K562 (cell line): ENCODE measurements at regions not wholly inside any gene's neighbourhood (a gene's known extent, or its start where the extent isn't known, plus 50 kb on each side); places are given as distances from the start of the nearest gene placed in this dataset.

Experiments used
- ATAC-seq: fragments of 200-7000 bp; cut with Tn5 transposase; 3 replicates; pipeline ENCODE4 v1.9.1; 2020; ENCODE audit warnings: moderate library complexity
- BruUV-seq: library from RNA; stranded (reverse); fragments of 400-500 nt; replicated peaks from 2 replicates; lab custom pipeline; 2021; lab: Mats Ljungman, UMichigan
- CTCF ChIA-PET: fragments of 300-600 bp; formaldehyde crosslinking; extraction: SDS; loops from one replicate; lab custom pipeline; 2021; ENCODE audit warnings: low intra/inter-chr PET ratio; lab: Yijun Ruan, JAX
- POLR2A ChIA-PET: fragments of 300-600, 350-650 bp; sonication (Branson Sonifier 250); formaldehyde crosslinking; extraction: SDS; loops from one replicate; lab custom pipeline; 2021; ENCODE audit warnings: antibody characterized with exemption, inconsistent platforms; lab: Yijun Ruan, JAX
- DNase-seq, 4 experiments: peaks; one replicate each; pipeline versions ENCODE4 v3.0.0 to v3.0.0-alpha.2; 2011 to 2018; ENCODE audit warnings: low spot score in 3 of 4, mixed read lengths in 3 of 4; ENCODE audit errors: extremely low read depth in 1 of 4
- FAIRE-seq: peaks from 2 replicates; lab custom pipeline; 2011; peaks lifted over from hg19 to GRCh38; lab: Jason Lieb, UNC
- H2AFZ ChIP-seq: 2 replicates; pipeline ENCODE4 v1.6.0; 2011; ENCODE audit warnings: low read depth, low read length, control low read depth, inconsistent platforms
- H3K27ac ChIP-seq: fragments of 200-600 bp; 3 replicates; pipeline ENCODE4 v1.8.0; 2011; ENCODE audit warnings: low read depth, mild to moderate bottlenecking, control low read depth, inconsistent platforms, low read length, moderate library complexity, mixed read lengths; ENCODE audit errors: extremely low read depth
- H3K27me3 ChIP-seq, 2 experiments: fragments of 300-600 bp in 1 of 2; 2 replicates in 1 of 2; 3 replicates in 1 of 2; pipeline versions ENCODE4 v1.6.0 to v1.8.0; 2011; ENCODE audit warnings: inconsistent platforms in 2 of 2, low read length in 2 of 2, mild to moderate bottlenecking in 1 of 2, mixed read lengths in 1 of 2, moderate library complexity in 1 of 2; ENCODE audit not compliant: control insufficient read depth in 2 of 2, insufficient read depth in 2 of 2
- H3K36me3 ChIP-seq: fragments of 300-600 bp; 3 replicates; pipeline ENCODE4 v1.8.0; 2011; ENCODE audit warnings: mild to moderate bottlenecking, low read length, inconsistent platforms; ENCODE audit not compliant: control insufficient read depth, insufficient read depth
- H3K4me1 ChIP-seq, 2 experiments: fragments of 200-600 bp in 1 of 2; replicated peaks in 1 of 2; 2 replicates in 1 of 2; 3 replicates in 1 of 2; pipeline versions ENCODE4 v1.5.1 to v1.8.0; 2011; ENCODE audit warnings: inconsistent platforms in 2 of 2, low read length in 2 of 2, mild to moderate bottlenecking in 1 of 2, mixed read lengths in 1 of 2, moderate library complexity in 1 of 2; ENCODE audit not compliant: control insufficient read depth in 2 of 2, insufficient read depth in 2 of 2
- H3K4me2 ChIP-seq: 2 replicates; pipeline ENCODE4 v1.6.1; 2011; ENCODE audit warnings: low read length, control low read depth, inconsistent platforms, mixed read lengths; ENCODE audit not compliant: insufficient read depth
- H3K4me3 ChIP-seq: fragments of 200-600 bp; sonication (generic), shearing (Covaris generic); 2 replicates; pipeline ENCODE4 v1.5.1; 2016; ENCODE audit warnings: control low read depth, inconsistent platforms
- H3K79me2 ChIP-seq: fragments of 200-600 bp; 3 replicates; pipeline ENCODE4 v1.8.0; 2011; ENCODE audit warnings: low read length, inconsistent platforms; ENCODE audit not compliant: control insufficient read depth, insufficient read depth
- H3K9ac ChIP-seq, 2 experiments: 2 replicates each; pipeline versions ENCODE4 v1.6.0 to v1.6.1; 2011; ENCODE audit warnings: low read depth in 2 of 2, low read length in 2 of 2, control low read depth in 1 of 2, inconsistent platforms in 1 of 2, mild to moderate bottlenecking in 1 of 2, mixed read lengths in 1 of 2; ENCODE audit not compliant: insufficient read depth in 1 of 2
- H3K9me1 ChIP-seq: one replicate; pipeline ENCODE4 v1.6.0; 2011; ENCODE audit warnings: inconsistent platforms, mild to moderate bottlenecking, low read length, moderate library complexity; ENCODE audit not compliant: control insufficient read depth, insufficient read depth
- H3K9me3 ChIP-seq: replicated peaks from 2 replicates; pipeline ENCODE4 v1.5.1; 2011; ENCODE audit warnings: low read depth, low read length, inconsistent platforms; ENCODE audit not compliant: control insufficient read depth, insufficient read depth
- H4K20me1 ChIP-seq: replicated peaks from 2 replicates; pipeline ENCODE4 v1.6.1; 2011; ENCODE audit warnings: low read length, inconsistent platforms, mixed read lengths; ENCODE audit not compliant: control insufficient read depth, insufficient read depth
- CHCHD3 ChIP-seq: fragments of 250-450 bp; sonication (Bioruptor Pico); IDR thresholded peaks from 2 replicates; pipeline ENCODE4 v2.1.2; 2022; ENCODE audit warnings: mild to moderate bottlenecking
- EP400 ChIP-seq: fragments of 450-650 bp; IDR thresholded peaks from 2 replicates; pipeline ENCODE4 v1.6.1; 2017; ENCODE audit warnings: antibody characterized with exemption, mild to moderate bottlenecking, moderate library complexity
- FOXK2 ChIP-seq, 2 experiments: fragments of 450-650 bp; IDR thresholded peaks in 1 of 2; conservative IDR thresholded peaks in 1 of 2; 2 replicates each; pipeline ENCODE4 v1.6.1; 2016; ENCODE audit warnings: low read depth in 2 of 2, mild to moderate bottlenecking in 1 of 2
- HNRNPK ChIP-seq: fragments of 200-400 bp; formaldehyde crosslinking; IDR thresholded peaks from one replicate; pipeline ENCODE4 v1.6.1; 2018; ENCODE audit warnings: mild to moderate bottlenecking, low read depth, low read length; ENCODE audit not compliant: poor library complexity, severe bottlenecking
- KAT2B ChIP-seq: IDR thresholded peaks from one replicate; pipeline ENCODE4 v1.6.1; 2012; ENCODE audit warnings: low read depth, mild to moderate bottlenecking, control low read depth, inconsistent platforms, low read length, moderate library complexity
- MCM5 ChIP-seq: fragments of 450-650 bp; IDR thresholded peaks from 2 replicates; pipeline ENCODE4 v1.6.1; 2016; ENCODE audit warnings: low read depth
- MED1 ChIP-seq: sonication (generic); formaldehyde crosslinking; IDR thresholded peaks from 2 replicates; pipeline ENCODE4 v1.8.1; 2023; ENCODE audit warnings: missing genetic modification reagents, borderline replicate concordance
- PRMT5 ChIP-seq: sonication (generic); formaldehyde crosslinking; IDR thresholded peaks from 2 replicates; pipeline ENCODE4 v1.5.0; 2020; ENCODE audit warnings: missing genetic modification reagents
- PTRF ChIP-seq: fragments of 450-650 bp; IDR thresholded peaks from 2 replicates; pipeline ENCODE4 v1.6.1; 2016; ENCODE audit warnings: mild to moderate bottlenecking, missing genetic modification characterization, missing compliant biosample characterization
- PTTG1 ChIP-seq: fragments of 450-650 bp; IDR thresholded peaks from 2 replicates; pipeline ENCODE4 v1.6.1; 2016; ENCODE audit warnings: low read depth, mild to moderate bottlenecking, missing genetic modification characterization, missing compliant biosample characterization
- ZFX ChIP-seq: sonication (generic); formaldehyde crosslinking; IDR thresholded peaks from 2 replicates; pipeline ENCODE4 v1.8.0; 2022; ENCODE audit warnings: mild to moderate bottlenecking, missing genetic modification reagents, moderate library complexity
- ZKSCAN3 ChIP-seq: fragments of 250-450 bp; sonication (Bioruptor Pico); IDR thresholded peaks from 2 replicates; pipeline ENCODE4 v1.4.0; 2020
- ZNF12 ChIP-seq: sonication (generic); formaldehyde crosslinking; IDR thresholded peaks from 2 replicates; pipeline ENCODE4 v1.4.0; 2020; ENCODE audit warnings: mild to moderate bottlenecking, missing genetic modification reagents
- ZNF444 ChIP-seq: fragments of 250-450 bp; sonication (Bioruptor Pico); IDR thresholded peaks from 2 replicates; pipeline ENCODE4 v1.4.0; 2020; ENCODE audit warnings: mild to moderate bottlenecking, moderate library complexity
- WGBS: fragments of 100-300 bp; shearing (Covaris generic); methylation state at CpG from one replicate; pipeline ENCODE4 v1.1.6; 2016; ENCODE audit warnings: low coverage, mixed read lengths; ENCODE audit not compliant: insufficient coverage; ENCODE audit errors: missing lambda C conversion rate; 5-methylcytosine and 5-hydroxymethylcytosine counted together
- in situ Hi-C: fragments of 300-500 bp; cut with MboI; formaldehyde crosslinking; loops from 4 replicates; pipeline ENCODE4 v1.15.0; 2018; ENCODE audit warnings: inconsistent platforms, mixed read lengths
- intact Hi-C: fragments of 100-400 bp; cut with micrococcal nuclease; formaldehyde crosslinking; loops from 2 replicates; pipeline ENCODE4 v1.14.2; 2022
- TF ChIP-seq, protein P1 (sequence below): fragments of 250-450 bp; sonication (Bioruptor Pico); IDR thresholded peaks from 2 replicates; pipeline ENCODE4 v1.4.0; 2020; ENCODE audit warnings: borderline replicate concordance
- TF ChIP-seq, protein P2 (sequence below), 2 experiments: fragments of 450-650 bp in 1 of 2; sonication (generic) in 1 of 2; formaldehyde crosslinking in 1 of 2; IDR thresholded peaks in 1 of 2; conservative IDR thresholded peaks in 1 of 2; 2 replicates each; pipeline versions ENCODE4 v1.6.1 to v1.8.1; 2016 to 2023; ENCODE audit warnings: mild to moderate bottlenecking in 2 of 2, moderate library complexity in 2 of 2, inconsistent platforms in 1 of 2, missing genetic modification reagents in 1 of 2
- TF ChIP-seq, protein P3 (sequence below): fragments of 200-400 bp; formaldehyde crosslinking; IDR thresholded peaks from 2 replicates; pipeline ENCODE4 v1.6.1; 2017; ENCODE audit warnings: mild to moderate bottlenecking, low read depth, low read length, moderate library complexity
- TF ChIP-seq, protein P4 (sequence below): fragments of 450-650 bp; formaldehyde crosslinking; IDR thresholded peaks from 2 replicates; pipeline ENCODE4 v1.4.0; 2022; ENCODE audit warnings: mild to moderate bottlenecking, moderate library complexity

DNA sequence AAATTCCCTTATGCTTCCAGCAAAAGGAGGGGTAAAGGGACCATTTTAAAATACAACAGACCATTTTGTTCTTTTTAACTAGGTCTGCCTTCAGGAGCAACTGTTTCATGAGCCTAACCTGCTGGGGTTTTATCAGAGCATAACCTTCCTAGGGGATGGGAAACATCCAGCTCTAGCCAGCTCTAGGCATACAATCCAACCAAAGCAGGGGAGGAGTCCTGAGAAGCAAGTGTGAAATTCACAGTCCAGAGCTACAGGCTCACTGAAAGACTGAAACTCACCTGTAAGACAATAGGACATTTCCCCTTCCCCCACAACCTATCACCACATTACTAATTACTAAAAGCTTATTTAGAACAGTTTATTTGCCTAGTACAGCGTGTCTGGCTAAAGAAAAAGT is 1296.6 kb upstream of the DDX18 start (continued):
- no peak for TF ChIP-seq PTRF (tag)
- no peak for TF ChIP-seq EP400
- no peak for TF ChIP-seq MED1 (CRISPR knock-in tag)

DNA sequence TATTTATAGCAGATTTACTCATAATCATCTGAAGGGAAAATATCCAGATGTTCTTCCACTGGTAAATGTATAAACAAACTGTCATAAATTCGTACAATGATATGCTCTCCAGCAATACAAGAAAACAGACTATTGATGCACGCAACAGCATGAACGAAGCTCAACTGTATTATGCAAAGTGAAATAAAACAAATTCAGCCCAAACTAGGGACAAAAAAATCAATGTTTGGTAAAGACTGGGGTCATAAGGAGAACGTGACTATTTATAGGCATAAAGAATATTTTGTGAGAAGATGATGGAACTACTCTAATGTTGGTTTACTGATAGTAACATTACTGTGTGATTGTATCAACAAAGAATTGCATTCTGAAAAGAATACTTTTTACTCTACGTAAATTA is 1276.7 kb upstream of the DDX18 start:
- WGBS: 2% methylated on average over 5 of the region's 5 CpGs
- FAIRE-seq (no peak), ATAC-seq (no peak), DNase-seq (no peak)
- no peaks in the 10 kb centered on the region for H3K9me3 ChIP-seq
- H3K27ac ChIP-seq: no peak overlapping the region
- no TSS peak for BruUV-seq
- H3K9me1 ChIP-seq: no peaks in the 10 kb centered on the region
- H3K4me3 ChIP-seq: no peak overlapping the region
- CTCF ChIA-PET: no interaction called here
- H3K4me2 ChIP-seq: no peak overlapping the region
- POLR2A ChIA-PET: no interaction called here
- intact Hi-C loops (no loop called here), in situ Hi-C loops (no loop called here)
- no peaks in the 10 kb centered on the region for H4K20me1 ChIP-seq
- no peaks in the 10 kb centered on the region for H3K36me3 ChIP-seq
- H3K79me2 ChIP-seq: no peaks in the 10 kb centered on the region
- H3K27me3 ChIP-seq: no peaks in the 10 kb centered on the region
- no peak overlapping the region for H3K9ac ChIP-seq
- no peak overlapping the region for H2AFZ ChIP-seq
- H3K4me1 ChIP-seq: no peaks in the 10 kb centered on the region
- TF ChIP-seq HNRNPK: no peak
- TF ChIP-seq ZKSCAN3 (CRISPR knock-in tag): no peak
- TF ChIP-seq, protein P1, sequence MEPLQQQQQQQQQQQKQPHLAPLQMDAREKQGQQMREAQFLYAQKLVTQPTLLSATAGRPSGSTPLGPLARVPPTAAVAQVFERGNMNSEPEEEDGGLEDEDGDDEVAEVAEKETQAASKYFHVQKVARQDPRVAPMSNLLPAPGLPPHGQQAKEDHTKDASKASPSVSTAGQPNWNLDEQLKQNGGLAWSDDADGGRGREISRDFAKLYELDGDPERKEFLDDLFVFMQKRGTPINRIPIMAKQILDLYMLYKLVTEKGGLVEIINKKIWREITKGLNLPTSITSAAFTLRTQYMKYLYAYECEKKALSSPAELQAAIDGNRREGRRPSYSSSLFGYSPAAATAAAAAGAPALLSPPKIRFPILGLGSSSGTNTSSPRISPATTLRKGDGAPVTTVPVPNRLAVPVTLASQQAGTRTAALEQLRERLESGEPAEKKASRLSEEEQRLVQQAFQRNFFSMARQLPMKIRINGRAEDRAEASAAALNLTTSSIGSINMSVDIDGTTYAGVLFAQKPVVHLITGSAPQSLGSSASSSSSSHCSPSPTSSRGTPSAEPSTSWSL (CRISPR knock-in tag): no peak
- no peak for TF ChIP-seq FOXK2 (conservative IDR thresholded peaks at IDR 0.05 in 1 of 2, IDR thresholded peaks at IDR 0.05 in 1 of 2; ENCODE audit: low read depth in 2 of 2)
- TF ChIP-seq, protein P2, sequence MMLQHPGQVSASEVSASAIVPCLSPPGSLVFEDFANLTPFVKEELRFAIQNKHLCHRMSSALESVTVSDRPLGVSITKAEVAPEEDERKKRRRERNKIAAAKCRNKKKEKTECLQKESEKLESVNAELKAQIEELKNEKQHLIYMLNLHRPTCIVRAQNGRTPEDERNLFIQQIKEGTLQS (IDR thresholded peaks at IDR 0.05): no peak
- TF ChIP-seq, protein P2 (CRISPR knock-in tag; conservative IDR thresholded peaks at IDR 0.05): no peak
- no peak for TF ChIP-seq CHCHD3 (CRISPR knock-in tag)
- TF ChIP-seq PRMT5 (CRISPR knock-in tag): no peak
- TF ChIP-seq, protein P3, sequence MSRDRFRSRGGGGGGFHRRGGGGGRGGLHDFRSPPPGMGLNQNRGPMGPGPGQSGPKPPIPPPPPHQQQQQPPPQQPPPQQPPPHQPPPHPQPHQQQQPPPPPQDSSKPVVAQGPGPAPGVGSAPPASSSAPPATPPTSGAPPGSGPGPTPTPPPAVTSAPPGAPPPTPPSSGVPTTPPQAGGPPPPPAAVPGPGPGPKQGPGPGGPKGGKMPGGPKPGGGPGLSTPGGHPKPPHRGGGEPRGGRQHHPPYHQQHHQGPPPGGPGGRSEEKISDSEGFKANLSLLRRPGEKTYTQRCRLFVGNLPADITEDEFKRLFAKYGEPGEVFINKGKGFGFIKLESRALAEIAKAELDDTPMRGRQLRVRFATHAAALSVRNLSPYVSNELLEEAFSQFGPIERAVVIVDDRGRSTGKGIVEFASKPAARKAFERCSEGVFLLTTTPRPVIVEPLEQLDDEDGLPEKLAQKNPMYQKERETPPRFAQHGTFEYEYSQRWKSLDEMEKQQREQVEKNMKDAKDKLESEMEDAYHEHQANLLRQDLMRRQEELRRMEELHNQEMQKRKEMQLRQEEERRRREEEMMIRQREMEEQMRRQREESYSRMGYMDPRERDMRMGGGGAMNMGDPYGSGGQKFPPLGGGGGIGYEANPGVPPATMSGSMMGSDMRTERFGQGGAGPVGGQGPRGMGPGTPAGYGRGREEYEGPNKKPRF: no peak
- TF ChIP-seq, protein P4, sequence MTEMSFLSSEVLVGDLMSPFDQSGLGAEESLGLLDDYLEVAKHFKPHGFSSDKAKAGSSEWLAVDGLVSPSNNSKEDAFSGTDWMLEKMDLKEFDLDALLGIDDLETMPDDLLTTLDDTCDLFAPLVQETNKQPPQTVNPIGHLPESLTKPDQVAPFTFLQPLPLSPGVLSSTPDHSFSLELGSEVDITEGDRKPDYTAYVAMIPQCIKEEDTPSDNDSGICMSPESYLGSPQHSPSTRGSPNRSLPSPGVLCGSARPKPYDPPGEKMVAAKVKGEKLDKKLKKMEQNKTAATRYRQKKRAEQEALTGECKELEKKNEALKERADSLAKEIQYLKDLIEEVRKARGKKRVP (CRISPR knock-in tag): no peak
- no peak for TF ChIP-seq PTTG1 (tag)
- TF ChIP-seq ZNF444 (CRISPR knock-in tag): no peak
- TF ChIP-seq MCM5: no peak
- no peak for TF ChIP-seq KAT2B
- no peak for TF ChIP-seq ZNF12 (CRISPR knock-in tag)
- no peak for TF ChIP-seq ZFX (CRISPR knock-in tag)
